ENCODE measurements at regions not wholly inside any gene's neighbourhood (a gene's known extent, or its start where the extent isn't known, plus 50 kb on each side); places are given as distances from the start of the nearest gene placed in this dataset.

DNA sequence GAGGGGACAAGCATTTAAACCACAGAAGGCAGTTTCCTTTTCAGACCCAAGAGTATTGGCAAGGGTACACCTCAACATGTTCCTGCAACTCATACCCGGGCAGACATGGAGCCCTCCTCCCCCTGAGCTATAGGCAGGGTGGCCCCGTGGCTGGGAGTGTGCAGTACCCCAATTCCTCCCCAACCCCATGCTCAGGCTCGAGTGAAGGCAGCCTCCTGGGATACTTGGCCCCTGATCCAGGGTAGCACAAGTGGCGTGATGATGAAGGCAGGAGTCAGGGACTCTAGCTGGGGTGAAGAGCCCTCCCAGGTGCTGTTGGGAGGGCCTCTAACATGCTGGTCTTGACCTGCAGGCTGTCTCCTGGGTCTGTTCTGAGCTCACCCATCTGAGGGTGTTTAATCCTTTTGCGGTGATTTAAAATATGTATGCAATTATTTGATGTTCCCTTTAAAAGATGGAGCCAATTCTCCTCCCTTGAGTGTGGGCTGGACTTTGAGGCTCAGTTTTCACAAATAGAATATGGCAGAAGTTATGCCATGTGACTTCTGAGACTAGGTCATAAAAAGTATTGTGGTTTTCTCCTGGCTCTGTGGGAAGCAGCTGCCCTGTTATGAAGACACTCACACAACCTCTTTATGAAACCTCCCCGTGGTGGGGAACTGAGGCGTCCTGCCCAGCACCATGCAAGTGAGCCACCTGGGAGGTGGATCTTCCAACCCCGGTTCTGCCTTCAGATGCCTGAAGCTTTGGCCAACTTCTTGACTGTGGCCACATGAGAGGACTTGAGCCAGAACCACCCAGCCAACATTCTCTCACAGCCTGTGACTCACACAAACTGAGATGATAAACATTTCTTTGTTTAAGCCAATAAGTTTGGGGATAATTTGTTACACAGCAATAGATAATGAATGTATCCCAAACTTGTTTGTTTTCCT, 54.7 kb upstream of the NECTIN1 start:
- Histone ChIP-seq H2AFZ (no peak overlapping the region), H3K4me1 (replicated peaks; ENCODE audit: insufficient read depth) (no peaks in the 10 kb centered on the region), H3F3A (ENCODE audit: insufficient read depth, low read depth) (no peaks in the 10 kb centered on the region), H3K79me2 (ENCODE audit: low read depth) (no peaks in the 10 kb centered on the region), H3K9me2 (ENCODE audit: insufficient read depth) (no peaks in the 10 kb centered on the region), H3K4me3 (no peak overlapping the region), H3K9me3 (ENCODE audit: insufficient read depth, low read depth) (no peaks in the 10 kb centered on the region), H3K4me2 (no peak overlapping the region), H3K36me3 (ENCODE audit: low read depth) (no peaks in the 10 kb centered on the region), H4K20me1 (ENCODE audit: insufficient read depth) (no peaks in the 10 kb centered on the region), H3K27me3 (ENCODE audit: insufficient read depth, low read depth) (peaks cover 99% of the 10 kb centered on the region), H3K27ac (no peak overlapping the region)
- ChIA-PET CTCF (no interaction called here), POLR2A (ENCODE audit: unreplicated experiment) (no interaction called here)
- no TSS peak for BruUV-seq (replicated peaks)
- no peak for TF ChIP-seq CTCF (conservative IDR thresholded peaks at IDR 0.05)
- TF ChIP-seq EZH2 (IDR thresholded peaks at IDR 0.05; ENCODE audit: low read depth), result no peak
- no peak for DNase-seq
- intact Hi-C loops (cut with micrococcal nuclease; ENCODE audit: unreplicated experiment), result no loop called here

GRCh38 chr11:119782739-119783072, 53.7 kb upstream of the NECTIN1 start:
- Histone ChIP-seq H3F3A (ENCODE audit: insufficient read depth, low read depth) (no peaks in the 10 kb centered on the region), H3K9me2 (ENCODE audit: insufficient read depth) (no peaks in the 10 kb centered on the region), H3K4me3 (no peak overlapping the region), H3K9me3 (ENCODE audit: insufficient read depth, low read depth) (no peaks in the 10 kb centered on the region), H3K79me2 (ENCODE audit: low read depth) (no peaks in the 10 kb centered on the region), H3K27me3 (ENCODE audit: insufficient read depth, low read depth) (peaks cover 99% of the 10 kb centered on the region), H3K27ac (no peak overlapping the region), H3K36me3 (ENCODE audit: low read depth) (no peaks in the 10 kb centered on the region), H2AFZ (no peak overlapping the region), H3K4me1 (replicated peaks; ENCODE audit: insufficient read depth) (no peaks in the 10 kb centered on the region), H3K4me2 (no peak overlapping the region), H4K20me1 (ENCODE audit: insufficient read depth) (no peaks in the 10 kb centered on the region)
- intact Hi-C loops (cut with micrococcal nuclease; ENCODE audit: unreplicated experiment), result no loop called here
- TF ChIP-seq EZH2 (IDR thresholded peaks at IDR 0.05; ENCODE audit: low read depth) (no peak), CTCF (conservative IDR thresholded peaks at IDR 0.05) (no peak)
- BruUV-seq (replicated peaks), result no TSS peak
- CTCF ChIA-PET, result no interaction called here
- POLR2A ChIA-PET (ENCODE audit: unreplicated experiment), result no interaction called here
- no peak for DNase-seq

- Histone ChIP-seq H3K27ac (no peak overlapping the region), H3K9me3 (ENCODE audit: insufficient read depth, low read depth) (no peaks in the 10 kb centered on the region; the same call in 1 of the 2 replicates), H3K9me2 (ENCODE audit: insufficient read depth) (no peaks in the 10 kb centered on the region), H3K79me2 (ENCODE audit: low read depth) (no peaks in the 10 kb centered on the region), H3F3A (ENCODE audit: insufficient read depth, low read depth) (no peaks in the 10 kb centered on the region), H4K20me1 (ENCODE audit: insufficient read depth) (no peaks in the 10 kb centered on the region), H3K4me2 (no peak overlapping the region), H3K4me3 (no peak overlapping the region), H2AFZ (no peak overlapping the region), H3K36me3 (ENCODE audit: low read depth) (no peaks in the 10 kb centered on the region), H3K27me3 (ENCODE audit: insufficient read depth, low read depth) (peaks cover 99% of the 10 kb centered on the region), H3K4me1 (replicated peaks; ENCODE audit: insufficient read depth) (no peaks in the 10 kb centered on the region)
- intact Hi-C loops (cut with micrococcal nuclease; ENCODE audit: unreplicated experiment), result no loop called here
- DNase-seq, result no peak
- TF ChIP-seq EZH2 (IDR thresholded peaks at IDR 0.05; ENCODE audit: low read depth), result no peak
- TF ChIP-seq CTCF (conservative IDR thresholded peaks at IDR 0.05), result no peak
- POLR2A ChIA-PET (ENCODE audit: unreplicated experiment), result no interaction called here
- BruUV-seq (replicated peaks), result no TSS peak
- CTCF ChIA-PET, result no interaction called here
These were observed 53.2 kb upstream of the NECTIN1 start for GRCh38 chr11:119782006-119782738.
